ENCODE measurements at regions not wholly inside any gene's neighbourhood (a gene's known extent, or its start where the extent isn't known, plus 50 kb on each side); places are given as distances from the start of the nearest gene placed in this dataset.

GRCh38 chr12:74339211-74339610 is 198.4 kb upstream of the ATXN7L3B start:
- TF ChIP-seq POLR2A (IDR thresholded peaks at IDR 0.05) (no peak), CTCF (IDR thresholded peaks at IDR 0.05) (no peak), POLR2AphosphoS5 (IDR thresholded peaks at IDR 0.05) (no peak), EP300 (IDR thresholded peaks at IDR 0.05) (no peak)
